ENCODE measurements at regions not wholly inside any gene's neighbourhood (a gene's known extent, or its start where the extent isn't known, plus 50 kb on each side); places are given as distances from the start of the nearest gene placed in this dataset.
"Not testable (repeated sequence)": the region's sequence is repeated elsewhere in the genome, so short reads cannot be mapped to it uniquely, and the experiment has no call there.

GRCh38 chr6:134636186-134636799, 313.6 kb downstream of the ALDH8A1 start:
- H3K4me3 ChIP-seq (ENCODE audit: low read depth, low read length): no peak overlapping the region
- DNase-seq (ENCODE audit: low read depth): peak; percentile 73
- no peak for TF ChIP-seq CTCF (IDR thresholded peaks at IDR 0.05; ENCODE audit: insufficient read depth, low read depth, low read length, missing control alignments)

- DNase-seq (ENCODE audit: low read depth): no peak
- TF ChIP-seq CTCF (IDR thresholded peaks at IDR 0.05; ENCODE audit: insufficient read depth, low read depth, low read length, missing control alignments): no peak
- H3K4me3 ChIP-seq (ENCODE audit: low read depth, low read length): no peak overlapping the region
Observed at GRCh38 chr6:134634966-134635365, 314.9 kb downstream of the ALDH8A1 start.

GRCh38 chr6:134634466-134634865, 315.4 kb downstream of the ALDH8A1 start:
- no peak overlapping the region for H3K4me3 ChIP-seq (ENCODE audit: low read depth, low read length)
- DNase-seq (ENCODE audit: low read depth): no peak
- no peak for TF ChIP-seq CTCF (IDR thresholded peaks at IDR 0.05; ENCODE audit: insufficient read depth, low read depth, low read length, missing control alignments)

- H3K4me3 ChIP-seq (ENCODE audit: low read depth, low read length); DNase-seq (ENCODE audit: low read depth): not testable (repeated sequence)
Observed at GRCh38 chr6:134632982-134633940, 315.3 kb upstream of the SGK1 start.

GRCh38 chr6:134632024-134632423, 314.1 kb upstream of the SGK1 start:
- TF ChIP-seq CTCF (IDR thresholded peaks at IDR 0.05; ENCODE audit: insufficient read depth, low read depth, low read length, missing control alignments): no peak
- DNase-seq (ENCODE audit: low read depth): no peak
- H3K4me3 ChIP-seq (ENCODE audit: low read depth, low read length): no peak overlapping the region

GRCh38 chr6:134631398-134631924, 313.5 kb upstream of the SGK1 start:
- DNase-seq (ENCODE audit: low read depth): no peak
- no peak overlapping the region for H3K4me3 ChIP-seq (ENCODE audit: low read depth, low read length)
- no peak for TF ChIP-seq CTCF (IDR thresholded peaks at IDR 0.05; ENCODE audit: insufficient read depth, low read depth, low read length, missing control alignments)

- no peak overlapping the region for H3K4me3 ChIP-seq (ENCODE audit: low read depth, low read length)
- no peak for TF ChIP-seq CTCF (IDR thresholded peaks at IDR 0.05; ENCODE audit: insufficient read depth, low read depth, low read length, missing control alignments)
- no peak for DNase-seq (ENCODE audit: low read depth)
Observed at GRCh38 chr6:134630508-134631121, 312.7 kb upstream of the SGK1 start.
